Activated naive CD8-positive, alpha-beta T cell treated with anti-CD3 and anti-CD28 coated beads, Interleukin-2, amount 10 ng/mL, durations not matched to agents 7 days and 5 days (primary cell): ENCODE measurements at regions not wholly inside any gene's neighbourhood (a gene's known extent, or its start where the extent isn't known, plus 50 kb on each side); places are given as distances from the start of the nearest gene placed in this dataset.

Experiments
- ATAC-seq: fragments of 150-1000 bp; cut with Tn5 transposase; one replicate; pipeline ENCODE4 v1.10.0; 2021; ENCODE audit warnings: low read depth, moderate library complexity
- POLR2A ChIA-PET: fragments of 350-600 bp; sonication (Branson Sonifier 250); formaldehyde crosslinking; loops from one replicate; lab custom pipeline; 2021; ENCODE audit warnings: antibody characterized with exemption; lab: Charles Lee
- DNase-seq: peaks from one replicate; pipeline ENCODE4 v3.0.0; 2021
- H3K27ac Mint-ChIP-seq: one replicate; pipeline ENCODE4 v1.8.0; 2022; ENCODE audit warnings: mild to moderate bottlenecking, mixed read lengths
- H3K27me3 Mint-ChIP-seq: one replicate; pipeline ENCODE4 v1.8.0; 2022; ENCODE audit warnings: mild to moderate bottlenecking, moderate library complexity, mixed read lengths
- H3K36me3 Mint-ChIP-seq: one replicate; pipeline ENCODE4 v1.8.0; 2021; ENCODE audit warnings: mild to moderate bottlenecking, mixed read lengths
- H3K4me1 Mint-ChIP-seq: one replicate; pipeline ENCODE4 v1.8.0; 2021; ENCODE audit warnings: mixed read lengths
- H3K4me3 Mint-ChIP-seq: one replicate; pipeline ENCODE4 v1.8.0; 2022; ENCODE audit warnings: mild to moderate bottlenecking, moderate library complexity, mixed read lengths
- H3K9me3 Mint-ChIP-seq: one replicate; pipeline ENCODE4 v1.8.0; 2021; ENCODE audit warnings: mixed read lengths

DNA sequence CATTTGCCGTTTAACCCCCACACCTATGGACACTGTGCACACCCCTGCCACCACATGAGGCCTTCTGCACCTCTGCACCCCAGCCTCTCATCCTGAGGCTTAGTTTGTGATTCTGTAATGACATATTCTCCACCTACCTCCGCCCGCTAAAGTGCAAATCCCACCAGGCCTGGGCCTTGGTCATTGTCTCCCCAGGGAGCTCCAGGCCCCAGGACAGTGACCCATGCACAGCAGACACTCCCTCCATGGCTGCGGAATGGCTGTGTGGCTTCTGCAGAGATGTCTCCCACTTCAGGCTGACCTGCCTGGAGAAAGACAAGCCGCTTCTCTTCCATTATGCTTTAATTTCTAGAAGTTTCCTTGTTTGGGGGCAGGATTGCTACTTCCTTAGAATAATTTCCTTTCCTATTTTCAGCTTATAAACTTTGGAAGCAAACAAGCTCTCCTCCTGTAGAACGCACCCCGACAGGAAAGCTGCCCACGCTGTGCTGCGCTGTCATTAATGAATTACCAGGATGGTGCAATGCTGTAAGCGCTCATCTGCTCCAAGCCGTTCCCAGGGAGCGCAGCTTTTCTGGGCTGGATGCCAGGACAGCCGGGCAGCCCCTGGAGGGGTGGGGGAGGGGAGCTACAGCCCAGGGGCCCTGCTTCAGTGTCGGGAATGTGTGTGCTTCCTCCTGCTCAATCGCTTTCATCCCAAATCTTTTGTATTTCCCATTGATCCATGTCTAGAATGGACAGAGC lies 618.0 kb downstream of the BRD1 start:
- H3K9me3 Mint-ChIP-seq: no peaks in the 10 kb centered on the region
- H3K27ac Mint-ChIP-seq: no peak overlapping the region
- H3K4me3 Mint-ChIP-seq: no peak overlapping the region
- POLR2A ChIA-PET: no interaction called here
- no peak for ATAC-seq
- H3K27me3 Mint-ChIP-seq: no peaks in the 10 kb centered on the region
- DNase-seq: no peak
- no peaks in the 10 kb centered on the region for H3K36me3 Mint-ChIP-seq
- H3K4me1 Mint-ChIP-seq: no peaks in the 10 kb centered on the region

DNA sequence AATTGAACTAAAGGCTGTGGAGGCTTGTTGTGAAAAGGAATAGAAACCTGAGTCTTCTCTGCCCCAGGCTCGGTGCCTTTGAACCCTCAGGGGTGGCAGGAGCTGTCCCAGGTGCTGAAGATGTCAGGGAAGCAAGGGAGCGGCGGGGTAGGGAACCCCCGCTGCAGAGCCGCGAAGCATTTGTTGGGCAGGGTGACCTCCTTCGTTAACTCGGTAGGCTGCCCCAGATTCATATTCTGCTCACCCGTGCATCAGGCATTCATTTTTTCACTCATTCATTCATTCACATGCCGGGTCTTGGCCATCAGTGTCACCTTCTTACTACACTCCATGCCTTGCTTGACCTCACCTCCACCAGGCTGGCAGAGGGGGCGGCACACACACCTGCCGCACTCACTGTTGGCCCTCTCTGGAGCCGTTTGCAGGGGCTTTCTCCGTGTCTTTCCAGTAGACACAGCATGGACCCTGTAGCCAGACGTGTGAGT lies 618.9 kb downstream of the BRD1 start:
- Mint-ChIP-seq H3K27me3 (no peaks in the 10 kb centered on the region), H3K36me3 (no peaks in the 10 kb centered on the region), H3K4me1 (no peaks in the 10 kb centered on the region), H3K4me3 (no peak overlapping the region), H3K9me3 (no peaks in the 10 kb centered on the region), H3K27ac (no peak overlapping the region)
- DNase-seq: peak; percentile 29
- POLR2A ChIA-PET: no interaction called here
- ATAC-seq: no peak

- POLR2A ChIA-PET: no interaction called here
- DNase-seq (no peak), ATAC-seq (no peak)
- no peak overlapping the region for H3K4me3 Mint-ChIP-seq
- H3K9me3 Mint-ChIP-seq: no peaks in the 10 kb centered on the region
- H3K27ac Mint-ChIP-seq: no peak overlapping the region
- H3K36me3 Mint-ChIP-seq: no peaks in the 10 kb centered on the region
- H3K4me1 Mint-ChIP-seq: no peaks in the 10 kb centered on the region
- no peaks in the 10 kb centered on the region for H3K27me3 Mint-ChIP-seq
These were observed 619.7 kb downstream of the BRD1 start for GRCh38 chr22:49208004-49208402.

DNA sequence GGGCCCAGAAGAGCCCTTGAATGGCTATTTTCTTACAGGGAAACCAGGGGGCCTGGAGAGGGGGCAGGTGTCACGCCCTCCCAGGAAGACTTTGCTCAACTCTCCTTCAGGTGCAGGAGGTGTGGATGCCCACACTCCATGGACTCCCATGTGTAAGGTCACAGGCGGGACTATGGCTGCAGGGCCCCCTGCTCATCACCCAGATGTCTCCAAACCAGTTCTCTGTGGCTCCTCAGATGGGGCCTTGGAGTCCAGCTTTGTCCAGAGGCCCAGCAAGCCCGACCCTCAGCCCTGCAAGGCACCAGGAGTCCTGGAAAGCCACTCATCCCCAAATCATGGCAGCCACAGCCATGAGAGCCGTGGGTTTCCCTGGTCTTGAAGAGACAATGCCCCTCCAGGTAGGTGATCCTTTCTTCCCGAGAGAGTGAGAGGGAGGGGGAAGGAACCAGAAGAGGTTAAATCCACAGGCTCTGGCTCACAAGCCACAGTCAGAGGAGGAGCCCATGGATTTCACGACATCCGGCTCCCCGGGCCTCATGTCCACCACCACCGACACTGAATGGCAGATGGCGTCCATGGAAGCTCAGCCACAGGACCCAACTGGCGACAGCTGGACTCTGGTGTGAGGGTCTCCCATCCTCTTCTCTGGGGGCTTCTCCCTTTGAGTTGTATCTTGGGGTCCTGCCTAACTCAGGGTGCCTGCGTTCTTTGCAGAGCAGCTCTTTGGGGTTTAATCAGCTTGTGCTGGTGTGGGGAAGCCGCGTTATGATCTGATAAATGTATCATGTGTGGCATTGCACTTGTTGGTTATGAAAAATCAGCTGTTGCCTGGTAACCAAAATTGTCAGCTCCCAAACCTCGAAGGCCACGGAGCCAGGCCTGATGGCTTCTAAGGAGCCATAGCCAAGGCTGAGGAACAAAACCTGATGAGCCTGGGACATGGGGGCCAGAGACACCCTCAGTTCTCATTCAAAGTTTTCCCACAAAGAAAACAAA lies 620.4 kb downstream of the BRD1 start:
- no peak overlapping the region for H3K27ac Mint-ChIP-seq
- POLR2A ChIA-PET: no interaction called here
- no peaks in the 10 kb centered on the region for H3K36me3 Mint-ChIP-seq
- DNase-seq (peak; percentile 8), ATAC-seq (no peak)
- no peaks in the 10 kb centered on the region for H3K27me3 Mint-ChIP-seq
- H3K9me3 Mint-ChIP-seq: no peaks in the 10 kb centered on the region
- no peaks in the 10 kb centered on the region for H3K4me1 Mint-ChIP-seq
- no peak overlapping the region for H3K4me3 Mint-ChIP-seq

DNA sequence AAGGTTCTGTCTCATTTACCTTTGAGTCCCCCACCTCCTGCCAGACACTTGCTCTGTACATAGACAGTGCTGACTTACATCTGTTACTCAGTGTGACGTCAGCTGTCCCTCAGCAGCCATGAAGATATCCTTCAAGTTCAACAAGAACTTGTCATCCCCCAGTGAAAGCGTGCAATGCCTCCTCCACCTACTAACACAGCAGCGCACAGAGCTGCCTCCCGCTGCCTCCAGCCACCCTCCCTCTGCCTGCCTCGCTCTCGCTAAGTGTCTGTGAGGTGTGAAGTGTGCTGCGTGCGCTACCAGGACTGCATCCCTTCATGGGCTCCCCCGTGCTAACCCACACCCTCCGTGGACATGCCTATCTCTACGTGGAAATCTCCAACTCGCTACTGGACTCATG lies 621.4 kb downstream of the BRD1 start:
- Mint-ChIP-seq H3K36me3 (no peaks in the 10 kb centered on the region), H3K27ac (no peak overlapping the region), H3K4me1 (no peaks in the 10 kb centered on the region), H3K9me3 (no peaks in the 10 kb centered on the region), H3K27me3 (no peaks in the 10 kb centered on the region), H3K4me3 (no peak overlapping the region)
- DNase-seq (peak; percentile 5), ATAC-seq (no peak)
- POLR2A ChIA-PET: no interaction called here

- no peak for ATAC-seq
- Mint-ChIP-seq H3K27me3 (no peaks in the 10 kb centered on the region), H3K27ac (no peak overlapping the region), H3K4me3 (no peak overlapping the region), H3K36me3 (no peaks in the 10 kb centered on the region), H3K4me1 (no peaks in the 10 kb centered on the region), H3K9me3 (no peaks in the 10 kb centered on the region)
- peak; percentile 13 for DNase-seq
- POLR2A ChIA-PET: no interaction called here
These were observed 622.2 kb downstream of the BRD1 start for GRCh38 chr22:49205483-49205800.

GRCh38 chr22:49204599-49205482 lies 622.8 kb downstream of the BRD1 start:
- POLR2A ChIA-PET: no interaction called here
- Mint-ChIP-seq H3K27ac (no peak overlapping the region), H3K4me3 (no peak overlapping the region), H3K9me3 (no peaks in the 10 kb centered on the region), H3K4me1 (no peaks in the 10 kb centered on the region), H3K36me3 (no peaks in the 10 kb centered on the region), H3K27me3 (peaks cover 1% of the 10 kb centered on the region)
- DNase-seq (peak; percentile 10), ATAC-seq (no peak)

DNA sequence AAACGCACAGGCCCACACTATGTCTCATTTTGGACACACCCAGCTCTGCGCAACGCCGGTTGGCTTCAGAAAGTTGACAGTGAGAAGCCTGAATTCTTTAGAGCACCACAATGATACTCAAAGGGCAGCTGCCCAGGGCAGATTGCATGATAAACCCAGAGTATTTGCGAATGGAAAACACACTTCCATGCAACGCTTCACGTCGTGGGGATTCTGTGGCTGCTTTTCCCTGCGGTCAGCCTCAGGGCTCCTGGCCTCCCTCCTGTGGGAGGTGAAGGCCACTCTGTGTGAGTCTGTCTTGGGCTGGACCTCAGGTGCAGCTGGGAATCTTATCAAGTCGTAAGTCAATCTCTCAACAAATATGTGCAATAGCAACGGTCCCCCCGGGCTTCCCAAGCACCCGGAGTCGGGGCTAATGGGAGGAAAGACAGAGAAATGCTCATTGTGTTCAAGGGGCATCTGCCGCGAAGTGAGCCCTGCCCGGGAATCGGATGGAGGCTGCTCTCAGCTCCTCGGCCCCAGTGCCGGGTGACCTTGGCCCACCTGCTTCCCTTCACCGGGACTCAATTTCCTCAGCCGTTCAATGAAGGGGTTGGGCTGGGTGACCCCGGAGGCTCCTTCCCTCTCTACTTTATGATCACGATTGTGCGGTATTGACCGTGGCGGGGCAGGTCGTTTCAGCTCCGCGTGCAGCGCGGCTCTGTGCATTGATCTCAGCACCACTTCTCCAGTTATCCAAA lies 623.6 kb downstream of the BRD1 start:
- POLR2A ChIA-PET: no interaction called here
- no peak overlapping the region for H3K4me3 Mint-ChIP-seq
- no peaks in the 10 kb centered on the region for H3K9me3 Mint-ChIP-seq
- H3K27ac Mint-ChIP-seq: no peak overlapping the region
- no peak for ATAC-seq
- peaks cover 4% of the 10 kb centered on the region for H3K27me3 Mint-ChIP-seq
- H3K4me1 Mint-ChIP-seq: no peaks in the 10 kb centered on the region
- DNase-seq: peak; percentile 7
- no peaks in the 10 kb centered on the region for H3K36me3 Mint-ChIP-seq

GRCh38 chr22:49203091-49203858 lies 624.4 kb downstream of the BRD1 start:
- DNase-seq (no peak), ATAC-seq (no peak)
- no peaks in the 10 kb centered on the region for H3K4me1 Mint-ChIP-seq
- H3K27ac Mint-ChIP-seq: no peak overlapping the region
- peaks cover 4% of the 10 kb centered on the region for H3K27me3 Mint-ChIP-seq
- no peaks in the 10 kb centered on the region for H3K9me3 Mint-ChIP-seq
- POLR2A ChIA-PET: no interaction called here
- no peaks in the 10 kb centered on the region for H3K36me3 Mint-ChIP-seq
- H3K4me3 Mint-ChIP-seq: no peak overlapping the region

- no peak overlapping the region for H3K27ac Mint-ChIP-seq
- DNase-seq (peak; percentile 6), ATAC-seq (no peak)
- no peaks in the 10 kb centered on the region for H3K9me3 Mint-ChIP-seq
- H3K27me3 Mint-ChIP-seq: peaks cover 4% of the 10 kb centered on the region
- POLR2A ChIA-PET: interaction anchor here (0.7 kb wide), 1 partner anchor 126 kb away, joined by 4 read pairs; no protein-coding TSS in a partner anchor
- H3K4me1 Mint-ChIP-seq: no peaks in the 10 kb centered on the region
- no peak overlapping the region for H3K4me3 Mint-ChIP-seq
- no peaks in the 10 kb centered on the region for H3K36me3 Mint-ChIP-seq
These were observed 625.4 kb downstream of the BRD1 start for GRCh38 chr22:49202226-49202625.

GRCh38 chr22:49201046-49201970 lies 626.4 kb downstream of the BRD1 start:
- Mint-ChIP-seq H3K4me3 (no peak overlapping the region), H3K27me3 (peaks cover 4% of the 10 kb centered on the region), H3K9me3 (no peaks in the 10 kb centered on the region), H3K27ac (no peak overlapping the region), H3K4me1 (no peaks in the 10 kb centered on the region), H3K36me3 (no peaks in the 10 kb centered on the region)
- ATAC-seq (no peak), DNase-seq (peak; percentile 3)
- POLR2A ChIA-PET: interaction anchor here (0.7 kb wide), 1 partner anchor 127 kb away, joined by 4 read pairs; no protein-coding TSS in a partner anchor
